Peyer's patch (tissue), 4 donors: ENCODE measurements at regions not wholly inside any gene's neighbourhood (a gene's known extent, or its start where the extent isn't known, plus 50 kb on each side); places are given as distances from the start of the nearest gene placed in this dataset.
"Not testable (repeated sequence)": the region's sequence is repeated elsewhere in the genome, so short reads cannot be mapped to it uniquely, and the experiment has no call there.

Experiments used
- DNase-seq, 3 donors: peaks; one replicate each; pipeline ENCODE4 v3.0.0-alpha.2; 2017 to 2019
- H3K27ac ChIP-seq, 4 donors: fragments of 200-600 bp; sonication (generic); one replicate each; pipeline ENCODE4 v1.5.1; 2016 to 2019
- H3K27me3 ChIP-seq, 2 donors: fragments of 200-600 bp; sonication (generic); one replicate each; pipeline ENCODE4 v1.5.1; 2019
- H3K36me3 ChIP-seq, 3 donors: fragments of 200-600 bp; sonication (generic); one replicate each; pipeline ENCODE4 v1.5.1; 2016 to 2019
- H3K4me1 ChIP-seq, 4 donors: fragments of 200-600 bp; sonication (generic); one replicate each; pipeline ENCODE4 v1.5.1; 2016 to 2019
- H3K4me3 ChIP-seq, 4 donors: fragments of 200-600 bp; sonication (generic); 1 replicate in 3 of 4; 2 replicates in 1 of 4; pipeline ENCODE4 v1.5.1; 2016 to 2019; ENCODE audit warnings: mild to moderate bottlenecking in 1 of 4
- H3K9me3 ChIP-seq, 4 donors: fragments of 200-600 bp; sonication (generic); one replicate each; pipeline ENCODE4 v1.5.1; 2016 to 2019; ENCODE audit warnings: mild to moderate bottlenecking in 1 of 4
- CTCF ChIP-seq, 6 experiments: fragments of 450-650 bp in 4 of 6; fragments of 200-600 bp in 2 of 6; sonication (generic) in 1 of 6; IDR thresholded peaks; one replicate each; pipeline ENCODE4 v1.5.1; 2017 to 2019; ENCODE audit warnings: antibody characterized with exemption in 6 of 6, mild to moderate bottlenecking in 3 of 6, moderate library complexity in 1 of 6
- POLR2A ChIP-seq, 2 donors: fragments of 450-650 bp; IDR thresholded peaks; one replicate each; pipeline ENCODE4 v1.5.1; 2017; ENCODE audit warnings: antibody characterized with exemption in 2 of 2, mild to moderate bottlenecking in 2 of 2, moderate library complexity in 2 of 2

GRCh38 chr15:69760890-69761568 is 308.4 kb downstream of the RPLP1 start:
- Histone ChIP-seq H3K27ac (peak overlapping the region in 2 of 4 donors; percentile 34 to 53), H3K9me3 (no peaks in the 10 kb centered on the region)

GRCh38 chr15:69762373-69763148 is 309.9 kb downstream of the RPLP1 start:
- no peaks in the 10 kb centered on the region for H3K36me3 ChIP-seq
- no peak for DNase-seq
- no peak overlapping the region for H3K27ac ChIP-seq
- H3K4me3 ChIP-seq, result no peak overlapping the region
- H3K9me3 ChIP-seq, result no peaks in the 10 kb centered on the region
- H3K27me3 ChIP-seq, result no peaks in the 10 kb centered on the region
- H3K4me1 ChIP-seq, result peaks cover 0 to 33% (median 15%) of the 10 kb centered on the region in 4 donors
- TF ChIP-seq POLR2A (IDR thresholded peaks at IDR 0.05) (no peak), CTCF (IDR thresholded peaks at IDR 0.05) (no peak)

More at GRCh38 chr15:69760890-69761568, 308.4 kb downstream of the RPLP1 start:
- TF ChIP-seq CTCF (IDR thresholded peaks at IDR 0.05) (no peak), POLR2A (IDR thresholded peaks at IDR 0.05) (no peak)
- Histone ChIP-seq H3K36me3 (no peaks in the 10 kb centered on the region), H3K4me1 (peaks cover 0 to 37% (median 18%) of the 10 kb centered on the region in 4 donors), H3K4me3 (no peak overlapping the region), H3K27me3 (no peaks in the 10 kb centered on the region)
- peak in 2 of 3 donors; percentile 60 to 78 for DNase-seq

- no peaks in the 10 kb centered on the region for H3K36me3 ChIP-seq
- H3K4me1 ChIP-seq, result peaks cover 0 to 23% (median 7%) of the 10 kb centered on the region in 4 donors
- H3K27me3 ChIP-seq, result no peaks in the 10 kb centered on the region
- no peak for DNase-seq
- no peak for TF ChIP-seq POLR2A (IDR thresholded peaks at IDR 0.05)
- no peak for TF ChIP-seq CTCF (IDR thresholded peaks at IDR 0.05)
- H3K27ac ChIP-seq, result no peak overlapping the region
- H3K9me3 ChIP-seq, result no peaks in the 10 kb centered on the region
- H3K4me3 ChIP-seq, result no peak overlapping the region
Observed at GRCh38 chr15:69763831-69764230, 311.2 kb downstream of the RPLP1 start.

- Histone ChIP-seq H3K27me3 (no peaks in the 10 kb centered on the region), H3K4me3 (no peak overlapping the region), H3K9me3 (no peaks in the 10 kb centered on the region), H3K27ac (no peak overlapping the region), H3K36me3 (no peaks in the 10 kb centered on the region), H3K4me1 (peaks cover 0 to 3% (median 0%) of the 10 kb centered on the region in 4 donors)
- DNase-seq, result no peak
- no peak for TF ChIP-seq CTCF (IDR thresholded peaks at IDR 0.05)
- TF ChIP-seq POLR2A (IDR thresholded peaks at IDR 0.05), result no peak
Observed at GRCh38 chr15:69766156-69766555, 313.5 kb downstream of the RPLP1 start.

- H3K36me3 ChIP-seq, result no peaks in the 10 kb centered on the region
- TF ChIP-seq POLR2A (IDR thresholded peaks at IDR 0.05) (no peak), CTCF (IDR thresholded peaks at IDR 0.05) (no peak)
- no peak overlapping the region for H3K4me3 ChIP-seq
- no peak overlapping the region for H3K27ac ChIP-seq
- no peaks in the 10 kb centered on the region for H3K4me1 ChIP-seq
- no peaks in the 10 kb centered on the region for H3K9me3 ChIP-seq
- no peak for DNase-seq
- H3K27me3 ChIP-seq, result no peaks in the 10 kb centered on the region
Observed at GRCh38 chr15:69767191-69767590, 314.6 kb downstream of the RPLP1 start.

GRCh38 chr15:69769336-69769735 is 316.7 kb downstream of the RPLP1 start:
- not testable (repeated sequence) for H3K9me3 ChIP-seq, H3K36me3 ChIP-seq, H3K27me3 ChIP-seq, H3K4me3 ChIP-seq, H3K27ac ChIP-seq, H3K4me1 ChIP-seq
- DNase-seq, result peak in 1 of 3 donors; percentile 22

- not testable (repeated sequence) for H3K27ac ChIP-seq, H3K27me3 ChIP-seq, H3K4me3 ChIP-seq, DNase-seq, H3K4me1 ChIP-seq, H3K36me3 ChIP-seq, H3K9me3 ChIP-seq
Observed at GRCh38 chr15:69774258-69774657, 321.6 kb downstream of the RPLP1 start.

GRCh38 chr15:69774711-69775110 is 322.1 kb downstream of the RPLP1 start:
- not testable (repeated sequence) for H3K27ac ChIP-seq, H3K4me3 ChIP-seq, H3K4me1 ChIP-seq, H3K27me3 ChIP-seq, DNase-seq, H3K36me3 ChIP-seq, H3K9me3 ChIP-seq
